ENCODE measurements at regions not wholly inside any gene's neighbourhood (a gene's known extent, or its start where the extent isn't known, plus 50 kb on each side); places are given as distances from the start of the nearest gene placed in this dataset.

- peaks cover 18% of the 10 kb centered on the region for H3K36me3 Mint-ChIP-seq
- Histone ChIP-seq H3K9me3 (ENCODE audit: control insufficient read depth, insufficient read depth, low read length) (peaks cover 5% of the 10 kb centered on the region), H3K27ac (ENCODE audit: low read length) (no peak overlapping the region), H3K27me3 (ENCODE audit: control insufficient read depth, insufficient read depth, low read length) (no peaks in the 10 kb centered on the region), H3K36me3 (ENCODE audit: control insufficient read depth, insufficient read depth, low read length) (no peaks in the 10 kb centered on the region), H3K4me1 (ENCODE audit: control insufficient read depth, insufficient read depth, low read length) (no peaks in the 10 kb centered on the region), H3K4me3 (ENCODE audit: low read length) (no peak overlapping the region)
- DNase-seq, result no peak
- TF ChIP-seq CTCF (IDR thresholded peaks at IDR 0.05), result no peak
- H3K4me1 Mint-ChIP-seq, result no peaks in the 10 kb centered on the region
- no peaks in the 10 kb centered on the region for H3K27me3 Mint-ChIP-seq (ENCODE audit: low read depth in 2 of 2)
- ATAC-seq, result no peak
- H3K27ac Mint-ChIP-seq, result no peak overlapping the region
- intact Hi-C loops (cut with micrococcal nuclease), result no loop called here
- H3K9me3 Mint-ChIP-seq, result peaks cover 17 to 26% of the 10 kb centered on the region in 2 donors
- 77% methylated on average over 5 of the region's 5 CpGs for WGBS (ENCODE audit: insufficient coverage)
- H3K4me3 Mint-ChIP-seq, result no peak overlapping the region
Observed at GRCh38 chr2:79393107-79393685, 119.7 kb upstream of the CTNNA2 start.

GRCh38 chr2:79389481-79389880 is 123.4 kb upstream of the CTNNA2 start:
- no peak for TF ChIP-seq CTCF (IDR thresholded peaks at IDR 0.05)
- Mint-ChIP-seq H3K36me3 (peaks cover 18% of the 10 kb centered on the region), H3K9me3 (peaks cover 17 to 32% of the 10 kb centered on the region in 2 donors), H3K27ac (no peak overlapping the region), H3K27me3 (ENCODE audit: low read depth in 2 of 2) (no peaks in the 10 kb centered on the region), H3K4me1 (no peaks in the 10 kb centered on the region), H3K4me3 (no peak overlapping the region)
- no peak for ATAC-seq
- Histone ChIP-seq H3K4me3 (ENCODE audit: low read length) (no peak overlapping the region), H3K27me3 (ENCODE audit: control insufficient read depth, insufficient read depth, low read length) (no peaks in the 10 kb centered on the region), H3K27ac (ENCODE audit: low read length) (no peak overlapping the region), H3K4me1 (ENCODE audit: control insufficient read depth, insufficient read depth, low read length) (no peaks in the 10 kb centered on the region), H3K9me3 (ENCODE audit: control insufficient read depth, insufficient read depth, low read length) (peaks cover 5% of the 10 kb centered on the region), H3K36me3 (ENCODE audit: control insufficient read depth, insufficient read depth, low read length) (no peaks in the 10 kb centered on the region)
- intact Hi-C loops (cut with micrococcal nuclease), result loop anchor here (10.0 kb wide), 1 partner anchor 1175 kb away; no protein-coding TSS in a partner anchor
- WGBS (ENCODE audit: insufficient coverage), result no CpG with 5 or more reads among the region's 3 CpGs
- DNase-seq, result no peak

- no peak overlapping the region for H3K27ac Mint-ChIP-seq
Observed at GRCh38 chr2:79388024-79388423, 124.8 kb upstream of the CTNNA2 start.

More at GRCh38 chr2:79388024-79388423, 124.8 kb upstream of the CTNNA2 start:
- H3K4me1 Mint-ChIP-seq, result no peaks in the 10 kb centered on the region
- WGBS (ENCODE audit: insufficient coverage), result 89% methylated on average over 4 of the region's 4 CpGs
- H3K27ac ChIP-seq (ENCODE audit: low read length), result no peak overlapping the region
- H3K36me3 ChIP-seq (ENCODE audit: control insufficient read depth, insufficient read depth, low read length), result no peaks in the 10 kb centered on the region
- intact Hi-C loops (cut with micrococcal nuclease), result loop anchor here (10.0 kb wide), 1 partner anchor 1177 kb away; no protein-coding TSS in a partner anchor
- no peaks in the 10 kb centered on the region for H3K9me3 ChIP-seq (ENCODE audit: control insufficient read depth, insufficient read depth, low read length)
- no peaks in the 10 kb centered on the region for H3K27me3 ChIP-seq (ENCODE audit: control insufficient read depth, insufficient read depth, low read length)
- peaks cover 16 to 29% of the 10 kb centered on the region in 2 donors for H3K9me3 Mint-ChIP-seq
- peaks cover 18% of the 10 kb centered on the region for H3K36me3 Mint-ChIP-seq
- H3K27me3 Mint-ChIP-seq (ENCODE audit: low read depth in 2 of 2), result no peaks in the 10 kb centered on the region
- H3K4me3 Mint-ChIP-seq, result no peak overlapping the region
- TF ChIP-seq CTCF (IDR thresholded peaks at IDR 0.05), result no peak
- no peak overlapping the region for H3K4me3 ChIP-seq (ENCODE audit: low read length)
- no peak for ATAC-seq
- DNase-seq, result no peak
- H3K4me1 ChIP-seq (ENCODE audit: control insufficient read depth, insufficient read depth, low read length), result no peaks in the 10 kb centered on the region
